ENCODE measurements at regions not wholly inside any gene's neighbourhood (a gene's known extent, or its start where the extent isn't known, plus 50 kb on each side); places are given as distances from the start of the nearest gene placed in this dataset.

DNA sequence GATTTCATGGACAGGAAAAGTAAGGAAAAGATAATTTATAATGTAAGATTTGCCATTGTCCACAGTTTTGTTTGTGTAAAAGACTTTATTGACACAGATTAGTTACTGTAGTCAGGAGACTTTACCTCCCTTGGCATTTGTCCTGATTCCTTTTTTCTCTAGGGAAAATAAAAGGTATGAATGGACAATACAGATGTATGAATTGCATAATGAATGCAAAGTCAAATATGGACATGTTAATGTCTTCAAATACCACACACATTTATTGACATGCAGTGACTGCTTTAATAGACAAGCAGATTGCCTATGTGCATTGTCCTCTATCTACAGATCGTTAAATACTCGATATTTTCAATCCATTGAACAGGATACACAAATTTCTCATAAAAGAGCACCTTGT, 999.7 kb upstream of the SEL1L start:
- TF ChIP-seq, protein P1, sequence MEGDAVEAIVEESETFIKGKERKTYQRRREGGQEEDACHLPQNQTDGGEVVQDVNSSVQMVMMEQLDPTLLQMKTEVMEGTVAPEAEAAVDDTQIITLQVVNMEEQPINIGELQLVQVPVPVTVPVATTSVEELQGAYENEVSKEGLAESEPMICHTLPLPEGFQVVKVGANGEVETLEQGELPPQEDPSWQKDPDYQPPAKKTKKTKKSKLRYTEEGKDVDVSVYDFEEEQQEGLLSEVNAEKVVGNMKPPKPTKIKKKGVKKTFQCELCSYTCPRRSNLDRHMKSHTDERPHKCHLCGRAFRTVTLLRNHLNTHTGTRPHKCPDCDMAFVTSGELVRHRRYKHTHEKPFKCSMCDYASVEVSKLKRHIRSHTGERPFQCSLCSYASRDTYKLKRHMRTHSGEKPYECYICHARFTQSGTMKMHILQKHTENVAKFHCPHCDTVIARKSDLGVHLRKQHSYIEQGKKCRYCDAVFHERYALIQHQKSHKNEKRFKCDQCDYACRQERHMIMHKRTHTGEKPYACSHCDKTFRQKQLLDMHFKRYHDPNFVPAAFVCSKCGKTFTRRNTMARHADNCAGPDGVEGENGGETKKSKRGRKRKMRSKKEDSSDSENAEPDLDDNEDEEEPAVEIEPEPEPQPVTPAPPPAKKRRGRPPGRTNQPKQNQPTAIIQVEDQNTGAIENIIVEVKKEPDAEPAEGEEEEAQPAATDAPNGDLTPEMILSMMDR (IDR thresholded peaks at IDR 0.05): no peak
- no peak for TF ChIP-seq POLR2AphosphoS5 (IDR thresholded peaks at IDR 0.05)

All from sigmoid colon (tissue), 4 donors.